GM23338 (cell line): ENCODE measurements at regions not wholly inside any gene's neighbourhood (a gene's known extent, or its start where the extent isn't known, plus 50 kb on each side); places are given as distances from the start of the nearest gene placed in this dataset.

Experiments
- ATAC-seq: fragments of 200-7000 bp; cut with Tn5 transposase; 3 replicates; pipeline ENCODE4 v1.9.1; 2020
- DNase-seq: peaks from one replicate; pipeline ENCODE4 v3.0.0-alpha.2; 2015; ENCODE audit warnings: low spot score
- H2AFZ ChIP-seq: fragments of 200-600 bp; sonication (generic); 2 replicates; pipeline ENCODE4 v1.8.0; 2016; ENCODE audit warnings: antibody characterized with exemption, mild to moderate bottlenecking, moderate library complexity
- H3F3A ChIP-seq: fragments of 200-600 bp; sonication (generic); replicated peaks from 2 replicates; pipeline ENCODE4 v1.8.0; 2017; ENCODE audit warnings: antibody characterized with exemption, mixed run types, low read depth
- H3K27ac ChIP-seq: fragments of 200-600 bp; sonication (generic); 2 replicates; pipeline ENCODE4 v1.6.1; 2016; ENCODE audit warnings: low read depth
- H3K27me3 ChIP-seq: fragments of 200-600 bp; sonication (generic); 2 replicates; pipeline ENCODE4 v1.8.0; 2016; ENCODE audit warnings: mild to moderate bottlenecking, mixed run types, moderate library complexity; ENCODE audit not compliant: insufficient read depth
- H3K36me3 ChIP-seq: fragments of 200-600 bp; sonication (generic); 2 replicates; pipeline ENCODE4 v1.8.0; 2016; ENCODE audit warnings: mild to moderate bottlenecking; ENCODE audit not compliant: insufficient read depth
- H3K4me1 ChIP-seq: fragments of 200-600 bp; sonication (generic); 2 replicates; pipeline ENCODE4 v1.8.0; 2016; ENCODE audit warnings: mild to moderate bottlenecking, moderate library complexity; ENCODE audit not compliant: insufficient read depth
- H3K4me2 ChIP-seq: fragments of 200-600 bp; sonication (generic); 2 replicates; pipeline ENCODE4 v1.7.1; 2017; ENCODE audit warnings: mixed run types
- H3K4me3 ChIP-seq: fragments of 200-600 bp; sonication (generic); 2 replicates; pipeline ENCODE4 v1.6.1; 2016; ENCODE audit warnings: mixed run types
- H3K79me2 ChIP-seq: fragments of 200-600 bp; sonication (generic); replicated peaks from 2 replicates; pipeline ENCODE4 v1.8.0; 2017; ENCODE audit warnings: mild to moderate bottlenecking; ENCODE audit not compliant: insufficient read depth
- H3K9me2 ChIP-seq: fragments of 200-600 bp; sonication (generic); 2 replicates; pipeline ENCODE4 v1.8.0; 2017; ENCODE audit not compliant: insufficient read depth
- H4K20me1 ChIP-seq: fragments of 200-600 bp; sonication (generic); replicated peaks from 2 replicates; pipeline ENCODE4 v1.8.0; 2017; ENCODE audit warnings: mild to moderate bottlenecking; ENCODE audit not compliant: insufficient read depth
- H3K27ac Mint-ChIP-seq: 2 replicates; pipeline ENCODE4 v1.8.0; 2020; ENCODE audit warnings: inconsistent platforms, mild to moderate bottlenecking, moderate library complexity, mixed read lengths
- H3K27me3 Mint-ChIP-seq: 3 replicates; pipeline ENCODE4 v1.8.0; 2022; ENCODE audit warnings: low read depth, mild to moderate bottlenecking, moderate library complexity, mixed read lengths, inconsistent platforms; ENCODE audit not compliant: insufficient read depth, poor library complexity
- H3K36me3 Mint-ChIP-seq: 3 replicates; pipeline ENCODE4 v1.8.0; 2021; ENCODE audit warnings: low read depth, mild to moderate bottlenecking, inconsistent platforms, moderate library complexity, mixed read lengths
- H3K4me1 Mint-ChIP-seq: 3 replicates; pipeline ENCODE4 v1.8.0; 2020; ENCODE audit warnings: mild to moderate bottlenecking, inconsistent platforms, mixed read lengths
- H3K4me3 Mint-ChIP-seq: 3 replicates; pipeline ENCODE4 v1.8.0; 2021; ENCODE audit warnings: moderate library complexity, mild to moderate bottlenecking, inconsistent platforms, mixed read lengths
- H3K9me3 Mint-ChIP-seq: 3 replicates; pipeline ENCODE4 v1.8.0; 2020; ENCODE audit warnings: moderate library complexity, mild to moderate bottlenecking, inconsistent platforms, mixed read lengths
- CREB1 ChIP-seq: fragments of 250-450 bp; sonication (Bioruptor Pico); IDR thresholded peaks from 2 replicates; pipeline ENCODE4 v1.5.0; 2020; ENCODE audit warnings: low read depth, mild to moderate bottlenecking, moderate library complexity
- EZH2 ChIP-seq: fragments of 200-600 bp; sonication (generic); IDR thresholded peaks from one replicate; pipeline ENCODE4 v1.8.0; 2017; ENCODE audit warnings: antibody characterized with exemption, mild to moderate bottlenecking, low read depth; ENCODE audit not compliant: unreplicated experiment
- EZH2phosphoT487 ChIP-seq: fragments of 200-600 bp; sonication (generic); IDR thresholded peaks from one replicate; pipeline ENCODE4 v1.8.1; 2018; ENCODE audit warnings: antibody characterized with exemption; ENCODE audit not compliant: unreplicated experiment
- JUNB ChIP-seq: IDR thresholded peaks from one replicate; pipeline ENCODE4 v1.6.1; 2016; ENCODE audit warnings: antibody characterized with exemption; ENCODE audit not compliant: unreplicated experiment
- NANOG ChIP-seq: IDR thresholded peaks from 2 replicates; pipeline ENCODE4 v1.6.1; 2016; ENCODE audit warnings: antibody characterized with exemption, borderline replicate concordance
- POLR2AphosphoS5 ChIP-seq: IDR thresholded peaks from 2 replicates; pipeline ENCODE4 v1.6.1; 2016; ENCODE audit warnings: antibody characterized with exemption, low read depth
- REST ChIP-seq: IDR thresholded peaks from one replicate; pipeline ENCODE4 v1.6.1; 2018; ENCODE audit warnings: antibody characterized with exemption; ENCODE audit not compliant: unreplicated experiment
- STAT1 ChIP-seq: IDR thresholded peaks from one replicate; pipeline ENCODE4 v1.6.1; 2016; ENCODE audit warnings: antibody characterized with exemption; ENCODE audit not compliant: unreplicated experiment
- ZNF114 ChIP-seq: fragments of 250-450 bp; sonication (Bioruptor Pico); IDR thresholded peaks from 2 replicates; pipeline ENCODE4 v1.5.0; 2020; ENCODE audit warnings: mild to moderate bottlenecking, moderate library complexity
- ZNF331 ChIP-seq: fragments of 250-450 bp; sonication (Bioruptor Pico); IDR thresholded peaks from 2 replicates; pipeline ENCODE4 v1.5.0; 2020; ENCODE audit warnings: low read depth, mild to moderate bottlenecking, moderate library complexity
- TF ChIP-seq, protein P1 (sequence below), 2 experiments: fragments of 200-600 bp in 1 of 2; sonication (generic) in 1 of 2; conservative IDR thresholded peaks; 2 replicates each; pipeline versions ENCODE4 v1.5.1 to v1.6.1; 2016 to 2017; ENCODE audit warnings: antibody characterized with exemption in 2 of 2, low read depth in 2 of 2, mild to moderate bottlenecking in 2 of 2, moderate library complexity in 1 of 2
- TF ChIP-seq, protein P2 (sequence below): IDR thresholded peaks from 2 replicates; pipeline ENCODE4 v1.6.1; 2016; ENCODE audit warnings: antibody characterized with exemption

GRCh38 chr15:61731099-61731498 is 329.1 kb downstream of the VPS13C start:
- no peak overlapping the region for H3K4me2 ChIP-seq
- H3K4me3 ChIP-seq, result no peak overlapping the region
- no peak for ATAC-seq
- Mint-ChIP-seq H3K4me1 (no peaks in the 10 kb centered on the region), H3K9me3 (no peaks in the 10 kb centered on the region), H3K36me3 (no peaks in the 10 kb centered on the region), H3K27ac (no peak overlapping the region), H3K27me3 (no peaks in the 10 kb centered on the region), H3K4me3 (no peak overlapping the region)
- H3K9me2 ChIP-seq, result peaks cover 6% of the 10 kb centered on the region; the same call in 1 of the 2 replicates
- H3K36me3 ChIP-seq, result no peaks in the 10 kb centered on the region
- no peaks in the 10 kb centered on the region for H3K79me2 ChIP-seq
- no peaks in the 10 kb centered on the region for H4K20me1 ChIP-seq
- H3K27me3 ChIP-seq, result no peaks in the 10 kb centered on the region
- H3F3A ChIP-seq, result no peaks in the 10 kb centered on the region
- no peak for TF ChIP-seq POLR2AphosphoS5
- TF ChIP-seq NANOG, result no peak
- no peak overlapping the region for H3K27ac ChIP-seq
- no peaks in the 10 kb centered on the region for H3K4me1 ChIP-seq
- no peak overlapping the region for H2AFZ ChIP-seq
- no peak for DNase-seq

GRCh38 chr15:61729646-61730045 is 330.6 kb downstream of the VPS13C start:
- Histone ChIP-seq H4K20me1 (no peaks in the 10 kb centered on the region), H2AFZ (no peak overlapping the region), H3F3A (no peaks in the 10 kb centered on the region), H3K9me2 (peaks cover 6% of the 10 kb centered on the region; the same call in 1 of the 2 replicates), H3K4me1 (peaks cover 3% of the 10 kb centered on the region; the same call in 1 of the 2 replicates), H3K4me2 (no peak overlapping the region), H3K4me3 (no peak overlapping the region), H3K27me3 (no peaks in the 10 kb centered on the region), H3K27ac (no peak overlapping the region), H3K79me2 (no peaks in the 10 kb centered on the region), H3K36me3 (no peaks in the 10 kb centered on the region)
- Mint-ChIP-seq H3K4me1 (peaks cover 5% of the 10 kb centered on the region), H3K4me3 (no peak overlapping the region), H3K36me3 (no peaks in the 10 kb centered on the region), H3K27me3 (no peaks in the 10 kb centered on the region), H3K9me3 (no peaks in the 10 kb centered on the region), H3K27ac (no peak overlapping the region)
- ATAC-seq, result no peak
- DNase-seq, result no peak
- TF ChIP-seq, protein P1, sequence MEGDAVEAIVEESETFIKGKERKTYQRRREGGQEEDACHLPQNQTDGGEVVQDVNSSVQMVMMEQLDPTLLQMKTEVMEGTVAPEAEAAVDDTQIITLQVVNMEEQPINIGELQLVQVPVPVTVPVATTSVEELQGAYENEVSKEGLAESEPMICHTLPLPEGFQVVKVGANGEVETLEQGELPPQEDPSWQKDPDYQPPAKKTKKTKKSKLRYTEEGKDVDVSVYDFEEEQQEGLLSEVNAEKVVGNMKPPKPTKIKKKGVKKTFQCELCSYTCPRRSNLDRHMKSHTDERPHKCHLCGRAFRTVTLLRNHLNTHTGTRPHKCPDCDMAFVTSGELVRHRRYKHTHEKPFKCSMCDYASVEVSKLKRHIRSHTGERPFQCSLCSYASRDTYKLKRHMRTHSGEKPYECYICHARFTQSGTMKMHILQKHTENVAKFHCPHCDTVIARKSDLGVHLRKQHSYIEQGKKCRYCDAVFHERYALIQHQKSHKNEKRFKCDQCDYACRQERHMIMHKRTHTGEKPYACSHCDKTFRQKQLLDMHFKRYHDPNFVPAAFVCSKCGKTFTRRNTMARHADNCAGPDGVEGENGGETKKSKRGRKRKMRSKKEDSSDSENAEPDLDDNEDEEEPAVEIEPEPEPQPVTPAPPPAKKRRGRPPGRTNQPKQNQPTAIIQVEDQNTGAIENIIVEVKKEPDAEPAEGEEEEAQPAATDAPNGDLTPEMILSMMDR (conservative IDR thresholded peaks at IDR 0.05; ENCODE audit: low read depth in 2 of 2), result no peak
- TF ChIP-seq ZNF331 (CRISPR knock-in tag), result no peak
- TF ChIP-seq JUNB, result no peak
- no peak for TF ChIP-seq STAT1
- TF ChIP-seq POLR2AphosphoS5, result no peak
- TF ChIP-seq, protein P2, sequence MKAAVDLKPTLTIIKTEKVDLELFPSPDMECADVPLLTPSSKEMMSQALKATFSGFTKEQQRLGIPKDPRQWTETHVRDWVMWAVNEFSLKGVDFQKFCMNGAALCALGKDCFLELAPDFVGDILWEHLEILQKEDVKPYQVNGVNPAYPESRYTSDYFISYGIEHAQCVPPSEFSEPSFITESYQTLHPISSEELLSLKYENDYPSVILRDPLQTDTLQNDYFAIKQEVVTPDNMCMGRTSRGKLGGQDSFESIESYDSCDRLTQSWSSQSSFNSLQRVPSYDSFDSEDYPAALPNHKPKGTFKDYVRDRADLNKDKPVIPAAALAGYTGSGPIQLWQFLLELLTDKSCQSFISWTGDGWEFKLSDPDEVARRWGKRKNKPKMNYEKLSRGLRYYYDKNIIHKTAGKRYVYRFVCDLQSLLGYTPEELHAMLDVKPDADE, result no peak
- no peak for TF ChIP-seq EZH2phosphoT487
- no peak for TF ChIP-seq CREB1 (CRISPR knock-in tag)
- TF ChIP-seq REST, result no peak
- TF ChIP-seq EZH2, result no peak
- TF ChIP-seq ZNF114 (CRISPR knock-in tag), result no peak
- TF ChIP-seq NANOG, result no peak
